ENCODE measurements at regions not wholly inside any gene's neighbourhood (a gene's known extent, or its start where the extent isn't known, plus 50 kb on each side); places are given as distances from the start of the nearest gene placed in this dataset.
A peak's percentile ranks its signal among the peaks of the same experiment; 100 is the strongest.

- Histone ChIP-seq H3K36me3 (ENCODE audit: control insufficient read depth in 4 of 4, insufficient read depth in 4 of 4, low read length in 4 of 4) (peaks cover 0 to 4% (median 3%) of the 10 kb centered on the region in 4 donors), H3K4me1 (ENCODE audit: control insufficient read depth in 5 of 5, insufficient read depth in 5 of 5, low read length in 5 of 5) (peaks cover 13 to 58% (median 20%) of the 10 kb centered on the region in 5 donors), H3K9me3 (ENCODE audit: control insufficient read depth in 4 of 4, insufficient read depth in 3 of 4, low read length in 3 of 4) (no peaks in the 10 kb centered on the region), H3K4me3 (no peak overlapping the region), H3K27me3 (ENCODE audit: control insufficient read depth in 3 of 3, insufficient read depth in 3 of 3, low read length in 2 of 3) (no peaks in the 10 kb centered on the region), H3K9ac (ENCODE audit: insufficient read depth in 1 of 2, low read length in 2 of 2) (no peak overlapping the region), H3K27ac (ENCODE audit: low read depth in 1 of 2, low read length in 1 of 2) (no peak overlapping the region)
- ATAC-seq (ENCODE audit: insufficient read depth, low FRiP score): no peak
- TF ChIP-seq, protein P1, sequence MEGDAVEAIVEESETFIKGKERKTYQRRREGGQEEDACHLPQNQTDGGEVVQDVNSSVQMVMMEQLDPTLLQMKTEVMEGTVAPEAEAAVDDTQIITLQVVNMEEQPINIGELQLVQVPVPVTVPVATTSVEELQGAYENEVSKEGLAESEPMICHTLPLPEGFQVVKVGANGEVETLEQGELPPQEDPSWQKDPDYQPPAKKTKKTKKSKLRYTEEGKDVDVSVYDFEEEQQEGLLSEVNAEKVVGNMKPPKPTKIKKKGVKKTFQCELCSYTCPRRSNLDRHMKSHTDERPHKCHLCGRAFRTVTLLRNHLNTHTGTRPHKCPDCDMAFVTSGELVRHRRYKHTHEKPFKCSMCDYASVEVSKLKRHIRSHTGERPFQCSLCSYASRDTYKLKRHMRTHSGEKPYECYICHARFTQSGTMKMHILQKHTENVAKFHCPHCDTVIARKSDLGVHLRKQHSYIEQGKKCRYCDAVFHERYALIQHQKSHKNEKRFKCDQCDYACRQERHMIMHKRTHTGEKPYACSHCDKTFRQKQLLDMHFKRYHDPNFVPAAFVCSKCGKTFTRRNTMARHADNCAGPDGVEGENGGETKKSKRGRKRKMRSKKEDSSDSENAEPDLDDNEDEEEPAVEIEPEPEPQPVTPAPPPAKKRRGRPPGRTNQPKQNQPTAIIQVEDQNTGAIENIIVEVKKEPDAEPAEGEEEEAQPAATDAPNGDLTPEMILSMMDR (IDR thresholded peaks at IDR 0.05; ENCODE audit: control extremely low read depth, extremely low read depth): no peak
- WGBS, 2 donors: 3 to 4% methylated on average over 1 of the region's 1 CpG
- DNase-seq: peak in 1 of 3 donors; percentile 57
Observed at GRCh38 chr9:110143485-110143884, 64.5 kb downstream of the C9orf152 start.

DNA sequence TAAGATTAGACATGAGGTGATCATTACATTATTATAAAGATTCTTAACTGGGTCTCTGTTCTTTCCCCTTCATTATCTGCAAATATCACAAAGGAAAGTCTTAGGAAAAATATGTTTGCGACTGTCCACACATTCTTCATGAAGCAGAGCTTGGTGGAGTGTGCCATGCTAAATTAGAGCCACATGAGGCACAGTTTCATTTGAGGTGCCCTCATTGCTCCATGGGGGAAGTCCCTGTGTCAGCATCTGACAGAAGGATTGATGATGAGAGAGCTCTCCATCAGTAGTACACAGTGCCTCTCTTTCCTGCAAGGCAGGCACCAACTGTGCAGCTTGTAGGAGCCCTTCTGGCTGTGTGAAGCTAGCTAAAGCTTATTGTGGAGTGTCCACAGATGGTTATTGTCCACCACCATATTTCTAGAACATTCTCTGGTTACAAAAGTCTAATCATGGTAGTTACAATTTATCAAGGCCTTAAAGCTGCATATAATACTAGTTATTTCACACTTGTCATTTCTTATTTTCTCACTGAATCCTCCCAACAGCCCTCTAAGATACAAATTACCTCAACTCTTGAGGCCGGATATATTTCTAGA lies 63.9 kb downstream of the C9orf152 start:
- TF ChIP-seq, protein P1 (IDR thresholded peaks at IDR 0.05; ENCODE audit: control extremely low read depth, extremely low read depth): no peak
- Histone ChIP-seq H3K27ac (ENCODE audit: low read depth in 1 of 2, low read length in 1 of 2) (peak overlapping the region in 1 of 2 donors; percentile 67), H3K9me3 (ENCODE audit: control insufficient read depth in 4 of 4, insufficient read depth in 3 of 4, low read length in 3 of 4) (no peaks in the 10 kb centered on the region), H3K36me3 (ENCODE audit: control insufficient read depth in 4 of 4, insufficient read depth in 4 of 4, low read length in 4 of 4) (peaks cover 0 to 2% (median 0%) of the 10 kb centered on the region in 4 donors), H3K9ac (ENCODE audit: insufficient read depth in 1 of 2, low read length in 2 of 2) (no peak overlapping the region), H3K27me3 (ENCODE audit: control insufficient read depth in 3 of 3, insufficient read depth in 3 of 3, low read length in 2 of 3) (no peaks in the 10 kb centered on the region), H3K4me1 (ENCODE audit: control insufficient read depth in 5 of 5, insufficient read depth in 5 of 5, low read length in 5 of 5) (peaks cover 13 to 62% (median 20%) of the 10 kb centered on the region in 5 donors), H3K4me3 (no peak overlapping the region)
- ATAC-seq (ENCODE audit: insufficient read depth, low FRiP score): no peak
- DNase-seq: no peak
- 50 to 55% methylated on average over 2 of the region's 2 CpGs for WGBS, 2 donors

DNA sequence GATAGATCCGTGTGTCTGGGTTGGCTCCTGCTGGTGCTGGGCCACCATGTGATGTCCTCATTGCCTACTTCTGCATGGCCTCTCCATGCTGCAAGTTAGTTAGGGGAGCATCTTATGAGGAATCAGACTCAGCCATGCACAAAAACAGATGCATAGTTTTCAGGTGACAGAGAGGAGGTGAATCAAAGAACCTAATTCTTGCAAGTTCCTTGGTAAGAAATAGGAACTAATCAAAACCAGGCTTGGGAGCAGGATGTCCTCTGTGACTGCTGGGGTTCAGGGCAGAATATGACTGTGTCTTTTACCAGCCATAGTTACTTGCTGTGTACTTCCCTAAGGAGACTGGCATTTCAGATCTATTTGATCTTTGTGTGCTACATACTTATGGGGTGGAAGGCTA lies 61.6 kb downstream of the C9orf152 start:
- H3K27ac ChIP-seq (ENCODE audit: low read depth in 1 of 2, low read length in 1 of 2): no peak overlapping the region
- H3K9ac ChIP-seq (ENCODE audit: insufficient read depth in 1 of 2, low read length in 2 of 2): no peak overlapping the region
- peaks cover 10 to 52% (median 17%) of the 10 kb centered on the region in 5 donors for H3K4me1 ChIP-seq (ENCODE audit: control insufficient read depth in 5 of 5, insufficient read depth in 5 of 5, low read length in 5 of 5)
- H3K36me3 ChIP-seq (ENCODE audit: control insufficient read depth in 4 of 4, insufficient read depth in 4 of 4, low read length in 4 of 4): peaks cover 0 to 6% (median 0%) of the 10 kb centered on the region in 4 donors
- H3K4me3 ChIP-seq: no peak overlapping the region
- H3K27me3 ChIP-seq (ENCODE audit: control insufficient read depth in 3 of 3, insufficient read depth in 3 of 3, low read length in 2 of 3): no peaks in the 10 kb centered on the region
- TF ChIP-seq, protein P1 (IDR thresholded peaks at IDR 0.05; ENCODE audit: control extremely low read depth, extremely low read depth): no peak
- no peak for ATAC-seq (ENCODE audit: insufficient read depth, low FRiP score)
- 45 to 61% methylated on average over 1 of the region's 1 CpG for WGBS, 2 donors
- no peak for DNase-seq
- peaks cover 0 to 7% (median 0%) of the 10 kb centered on the region in 4 donors for H3K9me3 ChIP-seq (ENCODE audit: control insufficient read depth in 4 of 4, insufficient read depth in 3 of 4, low read length in 3 of 4)

Data from lung (tissue), 11 donors.